H9 (cell line): ENCODE measurements at regions not wholly inside any gene's neighbourhood (a gene's known extent, or its start where the extent isn't known, plus 50 kb on each side); places are given as distances from the start of the nearest gene placed in this dataset.

Source experiments
- DNase-seq: peaks from one replicate; pipeline ENCODE4 v3.0.0-alpha.2; 2017
- H2AFZ ChIP-seq: one replicate; pipeline ENCODE4 v1.6.1; 2013; ENCODE audit warnings: mild to moderate bottlenecking, low read length, control low read depth, moderate library complexity
- H2AK5ac ChIP-seq: 2 replicates; pipeline ENCODE4 v1.6.1; 2013; ENCODE audit warnings: low read length, control low read depth, mixed read lengths; ENCODE audit not compliant: insufficient read length
- H2BK120ac ChIP-seq: one replicate; pipeline ENCODE4 v1.6.1; 2013; ENCODE audit warnings: low read depth, mild to moderate bottlenecking, low read length, control low read depth, inconsistent platforms; ENCODE audit not compliant: poor library complexity, severe bottlenecking
- H2BK12ac ChIP-seq: 2 replicates; pipeline ENCODE4 v1.6.1; 2013; ENCODE audit warnings: low read length, control low read depth, mixed read lengths, low read depth; ENCODE audit not compliant: insufficient read length
- H2BK15ac ChIP-seq: 2 replicates; pipeline ENCODE4 v1.6.1; 2013; ENCODE audit warnings: low read depth, low read length, control low read depth
- H2BK20ac ChIP-seq: one replicate; pipeline ENCODE4 v1.6.1; 2013; ENCODE audit warnings: low read depth, mild to moderate bottlenecking, low read length, control low read depth, inconsistent platforms; ENCODE audit not compliant: poor library complexity, severe bottlenecking
- H2BK5ac ChIP-seq: 2 replicates; pipeline ENCODE4 v1.6.1; 2013; ENCODE audit warnings: low read length, control low read depth, mixed read lengths; ENCODE audit not compliant: insufficient read length
- H3K14ac ChIP-seq: 2 replicates; pipeline ENCODE4 v1.6.1; 2013; ENCODE audit warnings: low read length, control low read depth; ENCODE audit not compliant: insufficient read depth
- H3K18ac ChIP-seq: 2 replicates; pipeline ENCODE4 v1.6.1; 2013; ENCODE audit warnings: low read depth, mild to moderate bottlenecking, mixed read lengths, low read length, control low read depth; ENCODE audit not compliant: insufficient read length
- H3K23ac ChIP-seq: 2 replicates; pipeline ENCODE4 v1.6.1; 2013; ENCODE audit warnings: low read length, control low read depth, mixed read lengths, low read depth; ENCODE audit not compliant: insufficient read length
- H3K23me2 ChIP-seq: 2 replicates; pipeline ENCODE4 v1.6.1; 2013; ENCODE audit warnings: low read depth, mild to moderate bottlenecking, mixed read lengths, low read length, control low read depth; ENCODE audit not compliant: insufficient read length, poor library complexity, severe bottlenecking
- H3K27ac ChIP-seq: 2 replicates; pipeline ENCODE4 v1.5.1; 2013; ENCODE audit warnings: low read length, control low read depth, mixed read lengths, low read depth; ENCODE audit not compliant: insufficient read length
- H3K27me3 ChIP-seq: 2 replicates; pipeline ENCODE4 v1.6.1; 2013; ENCODE audit warnings: low read length, control low read depth, inconsistent platforms; ENCODE audit not compliant: insufficient read depth
- H3K4ac ChIP-seq: 2 replicates; pipeline ENCODE4 v1.6.1; 2013; ENCODE audit warnings: low read depth, mild to moderate bottlenecking, control low read depth, inconsistent platforms, low read length, moderate library complexity
- H3K4me1 ChIP-seq: 2 replicates; pipeline ENCODE4 v1.6.1; 2013; ENCODE audit warnings: low read length, control low read depth, inconsistent platforms; ENCODE audit not compliant: insufficient read depth
- H3K4me2 ChIP-seq: 2 replicates; pipeline ENCODE4 v1.6.1; 2013; ENCODE audit warnings: low read length, control low read depth, mixed read lengths; ENCODE audit not compliant: insufficient read length, insufficient read depth
- H3K56ac ChIP-seq: 2 replicates; pipeline ENCODE4 v1.6.1; 2013; ENCODE audit warnings: low read depth, mild to moderate bottlenecking, mixed read lengths, low read length, control low read depth; ENCODE audit not compliant: insufficient read length
- H3K79me1 ChIP-seq: 2 replicates; pipeline ENCODE4 v1.6.1; 2013; ENCODE audit warnings: low read depth, mild to moderate bottlenecking, moderate library complexity, low read length, control low read depth, inconsistent platforms; ENCODE audit not compliant: insufficient read depth, poor library complexity, severe bottlenecking
- H3K79me2 ChIP-seq: 2 replicates; pipeline ENCODE4 v1.6.1; 2013; ENCODE audit warnings: low read length, control low read depth, inconsistent platforms; ENCODE audit not compliant: insufficient read depth
- H3K9ac ChIP-seq: 2 replicates; pipeline ENCODE4 v1.6.1; 2013; ENCODE audit warnings: low read length, control low read depth, mixed read lengths; ENCODE audit not compliant: insufficient read length; ENCODE audit errors: extremely low read depth
- H3K9me3 ChIP-seq: one replicate; pipeline ENCODE4 v1.6.1; 2013; ENCODE audit warnings: low read depth, low read length, inconsistent platforms; ENCODE audit not compliant: control insufficient read depth
- H3T11ph ChIP-seq: one replicate; pipeline ENCODE4 v1.6.1; 2013; ENCODE audit warnings: mild to moderate bottlenecking, low read length, control low read depth, inconsistent platforms
- H4K20me1 ChIP-seq: one replicate; pipeline ENCODE4 v1.6.1; 2013; ENCODE audit not compliant: control insufficient read depth, insufficient read length, insufficient read depth
- H4K5ac ChIP-seq: 2 replicates; pipeline ENCODE4 v1.6.1; 2013; ENCODE audit warnings: low read depth, mild to moderate bottlenecking, mixed read lengths, low read length, control low read depth; ENCODE audit not compliant: insufficient read length
- H4K8ac ChIP-seq: replicated peaks from 2 replicates; pipeline ENCODE4 v1.6.1; 2013; ENCODE audit warnings: low read length, control low read depth, mixed read lengths, low read depth; ENCODE audit not compliant: insufficient read length
- H4K91ac ChIP-seq: 2 replicates; pipeline ENCODE4 v1.6.1; 2013; ENCODE audit warnings: low read depth, mild to moderate bottlenecking, moderate library complexity, mixed read lengths, low read length, control low read depth; ENCODE audit not compliant: insufficient read length
- H3K27ac Mint-ChIP-seq, 3 experiments: 2 replicates in 2 of 3; 3 replicates in 1 of 3; pipeline ENCODE4 v1.8.0; 2020 to 2021; ENCODE audit warnings: mixed read lengths in 3 of 3, mild to moderate bottlenecking in 1 of 3, moderate library complexity in 1 of 3
- H3K27me3 Mint-ChIP-seq: 2 replicates; pipeline ENCODE4 v1.8.0; 2021; ENCODE audit warnings: low read depth, mild to moderate bottlenecking, moderate library complexity, mixed read lengths
- H3K36me3 Mint-ChIP-seq, 3 experiments: 2 replicates in 2 of 3; 3 replicates in 1 of 3; pipeline ENCODE4 v1.8.0; 2020 to 2021; ENCODE audit warnings: low read depth in 3 of 3, mixed read lengths in 3 of 3; ENCODE audit not compliant: insufficient read depth in 1 of 3
- H3K4me1 Mint-ChIP-seq, 2 experiments: 2 replicates each; pipeline ENCODE4 v1.8.0; 2020; ENCODE audit warnings: mixed read lengths in 2 of 2
- H3K4me3 Mint-ChIP-seq, 2 experiments: 2 replicates in 1 of 2; 3 replicates in 1 of 2; pipeline ENCODE4 v1.8.0; 2020 to 2021; ENCODE audit warnings: mild to moderate bottlenecking in 2 of 2, mixed read lengths in 2 of 2, moderate library complexity in 1 of 2
- H3K9me3 Mint-ChIP-seq, 2 experiments: 2 replicates in 1 of 2; 3 replicates in 1 of 2; pipeline ENCODE4 v1.8.0; 2020; ENCODE audit warnings: mild to moderate bottlenecking in 2 of 2, mixed read lengths in 2 of 2, moderate library complexity in 1 of 2
- WGBS: extraction: QIAGEN DNeasy Blood & Tissue Kit; methylation state at CpG from one replicate; pipeline ENCODE4 v1.1.7; 2013; ENCODE audit warnings: missing lambda C conversion rate, low lambda C conversion rate, mixed read lengths; ENCODE audit not compliant: insufficient read length; ENCODE audit errors: extremely low coverage; 5-methylcytosine and 5-hydroxymethylcytosine counted together
- TF ChIP-seq, protein P1 (sequence below): fragments of 200-600 bp; sonication (generic); conservative IDR thresholded peaks from 3 replicates; pipeline ENCODE4 v1.8.0; 2021; ENCODE audit warnings: antibody characterized with exemption, mild to moderate bottlenecking

DNA sequence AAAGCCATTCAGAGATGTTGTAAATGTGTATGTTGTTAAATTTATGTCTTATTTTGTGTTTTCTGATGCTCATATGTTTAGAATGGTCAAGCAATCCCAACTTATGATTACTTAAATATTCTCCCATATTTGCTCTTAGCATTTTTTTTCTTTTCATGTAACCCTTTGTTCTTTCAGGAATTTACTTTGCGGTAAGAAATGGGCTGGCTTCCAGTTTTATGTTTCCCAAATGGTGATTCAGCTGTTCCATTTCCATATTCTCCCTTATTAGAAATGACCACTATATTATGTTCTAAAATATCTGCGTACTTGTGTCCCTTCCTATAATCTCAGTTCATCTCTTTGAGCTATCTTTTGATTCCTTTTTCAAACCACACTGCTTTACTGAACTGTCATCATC is 113.7 kb downstream of the CDH26 start:
- Histone ChIP-seq H2BK12ac (no peak overlapping the region), H4K20me1 (no peaks in the 10 kb centered on the region), H3K4ac (no peak overlapping the region), H3K14ac (no peak overlapping the region), H3K4me1 (no peaks in the 10 kb centered on the region), H3K23me2 (no peaks in the 10 kb centered on the region), H2BK15ac (no peak overlapping the region), H4K91ac (no peak overlapping the region), H3K56ac (no peak overlapping the region), H4K5ac (no peak overlapping the region), H2AFZ (no peak overlapping the region), H2BK5ac (no peak overlapping the region), H3K27me3 (peaks cover 2% of the 10 kb centered on the region), H2AK5ac (no peak overlapping the region), H2BK20ac (no peak overlapping the region), H3K79me2 (no peaks in the 10 kb centered on the region), H2BK120ac (no peak overlapping the region), H3T11ph (no peak overlapping the region), H3K79me1 (no peaks in the 10 kb centered on the region), H4K8ac (no peak overlapping the region), H3K4me2 (no peak overlapping the region), H3K9me3 (no peaks in the 10 kb centered on the region), H3K23ac (no peak overlapping the region), H3K27ac (no peak overlapping the region), H3K9ac (no peak overlapping the region), H3K18ac (no peak overlapping the region)
- no peaks in the 10 kb centered on the region for H3K4me1 Mint-ChIP-seq
- H3K4me3 Mint-ChIP-seq, result no peak overlapping the region
- no peak for DNase-seq
- peaks cover 36% of the 10 kb centered on the region for H3K27me3 Mint-ChIP-seq
- peaks cover 6 to 17% of the 10 kb centered on the region in 2 experiments; a peak in 4 of 5 replicates for H3K9me3 Mint-ChIP-seq
- TF ChIP-seq, protein P1, sequence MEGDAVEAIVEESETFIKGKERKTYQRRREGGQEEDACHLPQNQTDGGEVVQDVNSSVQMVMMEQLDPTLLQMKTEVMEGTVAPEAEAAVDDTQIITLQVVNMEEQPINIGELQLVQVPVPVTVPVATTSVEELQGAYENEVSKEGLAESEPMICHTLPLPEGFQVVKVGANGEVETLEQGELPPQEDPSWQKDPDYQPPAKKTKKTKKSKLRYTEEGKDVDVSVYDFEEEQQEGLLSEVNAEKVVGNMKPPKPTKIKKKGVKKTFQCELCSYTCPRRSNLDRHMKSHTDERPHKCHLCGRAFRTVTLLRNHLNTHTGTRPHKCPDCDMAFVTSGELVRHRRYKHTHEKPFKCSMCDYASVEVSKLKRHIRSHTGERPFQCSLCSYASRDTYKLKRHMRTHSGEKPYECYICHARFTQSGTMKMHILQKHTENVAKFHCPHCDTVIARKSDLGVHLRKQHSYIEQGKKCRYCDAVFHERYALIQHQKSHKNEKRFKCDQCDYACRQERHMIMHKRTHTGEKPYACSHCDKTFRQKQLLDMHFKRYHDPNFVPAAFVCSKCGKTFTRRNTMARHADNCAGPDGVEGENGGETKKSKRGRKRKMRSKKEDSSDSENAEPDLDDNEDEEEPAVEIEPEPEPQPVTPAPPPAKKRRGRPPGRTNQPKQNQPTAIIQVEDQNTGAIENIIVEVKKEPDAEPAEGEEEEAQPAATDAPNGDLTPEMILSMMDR, result no peak
- H3K36me3 Mint-ChIP-seq, result peaks cover 0 to 2% (median 0%) of the 10 kb centered on the region in 3 experiments; a peak in 2 of 7 replicates
- H3K27ac Mint-ChIP-seq, result no peak overlapping the region
- no CpG with 5 or more reads among the region's 2 CpGs for WGBS
